NCI-H2227 (cell line): ENCODE measurements at regions not wholly inside any gene's neighbourhood (a gene's known extent, or its start where the extent isn't known, plus 50 kb on each side); places are given as distances from the start of the nearest gene placed in this dataset.
A peak's percentile ranks its signal among the peaks of the same experiment; 100 is the strongest.

Experiments used
- DNase-seq: peaks from one replicate; lab custom pipeline; 2025; ENCODE audit not compliant: unreplicated experiment; lab: John Stamatoyannopoulos, UW

- DNase-seq = no peak
Measured at GRCh38 chr18:21162786-21163185, 51.2 kb upstream of the ROCK1 start.

- no peak for DNase-seq
Measured at GRCh38 chr18:21163647-21164547, 52.3 kb upstream of the ROCK1 start.

DNA sequence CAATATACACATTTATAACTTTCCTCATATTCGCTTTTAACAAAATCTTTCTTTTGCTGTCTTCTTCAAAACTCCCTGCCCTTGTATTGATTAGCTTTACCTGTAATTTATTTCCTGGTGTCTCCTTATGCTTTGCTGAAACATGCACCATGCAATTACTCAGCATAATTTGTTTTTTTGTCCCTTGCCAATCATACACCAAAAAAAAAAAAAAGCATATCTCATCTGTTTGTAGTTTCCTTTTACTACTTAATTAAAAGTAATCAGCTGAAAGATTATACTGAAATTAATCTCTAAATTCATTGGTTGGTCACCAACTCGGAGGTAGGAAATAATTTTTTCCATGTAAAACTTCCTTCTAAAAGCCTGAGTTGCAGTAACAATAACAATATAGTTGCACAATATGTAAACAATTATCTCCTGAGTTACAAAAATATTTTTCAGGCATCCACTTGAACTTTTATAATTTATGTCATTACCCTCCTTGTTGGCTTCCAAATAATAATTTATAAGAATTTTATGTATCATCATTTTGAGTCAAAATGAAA is 53.0 kb upstream of the ROCK1 start:
- no peak for DNase-seq

DNA sequence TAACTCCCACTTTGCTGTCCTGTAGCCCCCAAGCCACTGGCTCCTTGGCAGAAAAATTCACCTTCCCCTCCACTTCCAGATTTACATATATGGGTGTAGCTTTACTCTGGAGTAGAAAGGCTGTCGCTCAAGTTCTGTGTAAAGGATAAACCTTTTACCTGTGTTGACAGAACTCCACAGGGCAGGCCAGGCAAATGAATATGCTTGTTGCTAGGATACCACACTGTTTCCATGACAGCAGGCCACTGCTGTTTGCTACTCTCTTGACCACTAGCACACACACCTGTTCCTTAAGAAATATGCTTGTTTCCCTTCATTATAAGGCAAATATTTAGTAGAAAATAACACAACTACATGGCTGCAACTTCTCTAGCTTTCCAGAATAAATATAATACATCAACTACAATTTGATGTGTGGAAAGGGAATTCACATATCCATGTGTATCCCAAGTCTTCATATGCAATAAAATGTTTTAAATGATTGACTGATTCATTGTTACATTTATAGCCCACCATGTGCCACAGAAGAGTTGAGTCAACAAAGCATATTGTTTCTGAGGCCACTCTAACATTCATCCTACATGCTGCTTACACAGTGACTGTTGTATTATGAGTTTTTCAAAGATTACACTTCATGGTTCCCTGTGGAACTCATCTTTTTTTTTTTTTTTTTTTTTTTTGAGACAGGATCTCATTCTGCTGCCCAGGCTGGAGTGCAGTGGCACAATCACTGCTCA is 56.2 kb upstream of the ROCK1 start:
- no peak for DNase-seq

DNA sequence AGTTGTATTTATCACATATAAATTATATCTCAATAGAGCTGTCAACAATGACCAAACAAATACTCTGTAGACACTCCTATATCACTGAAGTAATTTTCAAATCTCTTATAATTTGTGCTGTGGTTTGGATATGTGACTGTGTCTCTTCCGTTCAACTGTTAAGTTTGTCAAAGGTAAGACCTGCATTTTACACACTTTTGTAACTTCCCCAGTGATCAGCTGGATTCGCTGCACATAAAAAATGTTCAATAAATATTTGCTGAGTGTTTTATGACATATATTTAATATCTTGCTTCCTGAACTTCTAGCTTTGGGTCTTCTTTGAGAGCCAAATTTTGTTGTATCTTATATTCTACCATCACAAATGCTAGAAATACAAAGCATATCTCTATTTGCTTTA is 57.3 kb upstream of the ROCK1 start:
- no peak for DNase-seq

DNA sequence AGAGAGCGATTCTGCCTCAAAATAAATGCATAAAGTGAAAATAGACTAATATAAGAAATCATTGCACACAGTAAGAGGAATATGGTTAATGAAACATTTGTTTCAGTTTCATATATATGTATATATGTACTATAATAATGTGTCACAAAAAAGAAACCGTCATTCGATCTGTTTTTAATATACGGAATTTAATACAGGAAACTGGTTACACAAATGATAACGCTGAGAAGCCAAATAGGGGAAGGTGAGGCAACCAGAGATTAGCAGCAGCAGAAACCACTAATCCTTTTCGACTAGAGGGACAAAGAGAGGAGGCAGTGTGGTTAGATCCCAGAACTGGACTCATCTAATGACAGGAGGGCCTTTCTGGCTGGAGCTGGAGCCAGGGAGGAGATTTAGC is 64.2 kb upstream of the GREB1L start:
- no peak for DNase-seq

- DNase-seq = peak; percentile 70
Measured at GRCh38 chr18:21179590-21180220, 62.3 kb upstream of the GREB1L start.

GRCh38 chr18:21180588-21180987 is 61.4 kb upstream of the GREB1L start:
- DNase-seq = no peak

DNA sequence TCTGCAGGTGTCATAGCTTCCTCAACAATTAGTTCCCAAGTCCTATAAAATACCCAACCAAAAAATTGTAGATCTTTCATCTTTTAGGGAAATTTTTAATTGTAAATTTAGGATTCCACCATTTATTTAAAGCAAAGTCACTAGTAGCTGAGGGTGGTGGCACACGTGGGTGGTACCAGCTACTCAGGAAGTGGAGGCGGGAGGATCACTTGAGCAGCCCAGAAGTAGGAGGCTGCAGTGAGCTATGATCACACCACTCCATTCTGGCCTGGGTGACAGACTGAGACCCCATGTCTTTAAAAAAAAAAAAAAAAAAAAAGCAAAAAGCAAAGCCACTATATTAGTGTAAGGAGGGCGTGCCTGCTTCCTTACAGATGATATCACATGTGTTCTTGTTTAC is 60.3 kb upstream of the GREB1L start:
- no peak for DNase-seq

- no peak for DNase-seq
Measured at GRCh38 chr18:21183670-21184069, 58.4 kb upstream of the GREB1L start.

GRCh38 chr18:21184396-21184996 is 57.5 kb upstream of the GREB1L start:
- no peak for DNase-seq

- no peak for DNase-seq
Measured at GRCh38 chr18:21187886-21188285, 54.1 kb upstream of the GREB1L start.

- peak; percentile 56 for DNase-seq
Measured at GRCh38 chr18:21191596-21192307, 50.3 kb upstream of the GREB1L start.
